IMR-90 (cell line): ENCODE measurements at regions not wholly inside any gene's neighbourhood (a gene's known extent, or its start where the extent isn't known, plus 50 kb on each side); places are given as distances from the start of the nearest gene placed in this dataset.

Source experiments
- ATAC-seq: fragments of 200-7000 bp; cut with Tn5 transposase; 2 replicates; pipeline ENCODE4 v1.9.1; 2020; ENCODE audit warnings: low read depth, mild to moderate bottlenecking, moderate library complexity
- BruUV-seq: library from RNA; stranded (reverse); fragments of 400-500 nt; replicated peaks from 2 replicates; lab custom pipeline; 2021; lab: Mats Ljungman, UMichigan
- CTCF ChIA-PET: fragments of 300-600 bp; formaldehyde crosslinking; extraction: SDS; loops from one replicate; lab custom pipeline; 2021; ENCODE audit warnings: antibody characterized with exemption; lab: Yijun Ruan, JAX
- POLR2A ChIA-PET: fragments of 300-600 bp; sonication (Branson Sonifier 250); formaldehyde crosslinking; loops from one replicate; lab custom pipeline; 2022; ENCODE audit warnings: antibody characterized with exemption; ENCODE audit not compliant: unreplicated experiment; lab: Charles Lee
- DNase-seq: peaks from one replicate; pipeline ENCODE4 v3.0.0; 2013
- H2AFZ ChIP-seq: replicated peaks from 2 replicates; pipeline ENCODE3; 2013; ENCODE audit warnings: low read length, mild to moderate bottlenecking; ENCODE audit not compliant: poor library complexity
- H2AK5ac ChIP-seq: 2 replicates; pipeline ENCODE4 v1.6.1; 2013; ENCODE audit warnings: low read depth, low read length, inconsistent platforms
- H2AK9ac ChIP-seq: replicated peaks from 2 replicates; pipeline ENCODE3; 2013; ENCODE audit warnings: mild to moderate bottlenecking, low read depth, low read length, moderate library complexity; ENCODE audit not compliant: poor library complexity
- H2BK120ac ChIP-seq: 2 replicates; pipeline ENCODE4 v1.6.1; 2013; ENCODE audit warnings: low read depth, low read length, inconsistent platforms
- H2BK15ac ChIP-seq: 3 replicates; pipeline ENCODE4 v1.6.1; 2013; ENCODE audit warnings: low read depth, low read length, inconsistent platforms
- H2BK20ac ChIP-seq: 2 replicates; pipeline ENCODE4 v1.6.1; 2013; ENCODE audit warnings: low read depth, mild to moderate bottlenecking, inconsistent platforms, low read length, moderate library complexity
- H2BK5ac ChIP-seq: 2 replicates; pipeline ENCODE4 v1.6.1; 2013; ENCODE audit warnings: mild to moderate bottlenecking, low read depth, low read length, inconsistent platforms; ENCODE audit not compliant: poor library complexity, severe bottlenecking
- H3K14ac ChIP-seq: replicated peaks from 2 replicates; pipeline ENCODE4 v1.6.1; 2013; ENCODE audit warnings: low read depth, low read length, inconsistent platforms
- H3K18ac ChIP-seq: 2 replicates; pipeline ENCODE4 v1.6.1; 2013; ENCODE audit warnings: low read depth, low read length, control low read depth
- H3K23ac ChIP-seq: 2 replicates; pipeline ENCODE4 v1.6.1; 2013; ENCODE audit warnings: low read depth, low read length, inconsistent platforms
- H3K27ac ChIP-seq: 2 replicates; pipeline ENCODE4 v1.5.1; 2013; ENCODE audit warnings: mild to moderate bottlenecking, control low read depth, low read length; ENCODE audit not compliant: insufficient read depth
- H3K27me3 ChIP-seq: 2 replicates; pipeline ENCODE4 v1.6.1; 2013; ENCODE audit warnings: low read length; ENCODE audit not compliant: control insufficient read depth, insufficient read depth
- H3K36me3 ChIP-seq: 2 replicates; pipeline ENCODE4 v1.6.1; 2013; ENCODE audit warnings: low read length, mixed read lengths; ENCODE audit not compliant: control insufficient read depth, insufficient read depth
- H3K4ac ChIP-seq: 2 replicates; pipeline ENCODE4 v1.6.1; 2013; ENCODE audit warnings: low read depth, low read length, inconsistent platforms
- H3K4me1 ChIP-seq: 2 replicates; pipeline ENCODE4 v1.6.1; 2013; ENCODE audit warnings: low read length, mixed read lengths; ENCODE audit not compliant: control insufficient read depth, insufficient read depth
- H3K4me2 ChIP-seq: 2 replicates; pipeline ENCODE4 v1.6.1; 2013; ENCODE audit warnings: low read depth, mild to moderate bottlenecking, control low read depth, low read length, moderate library complexity
- H3K4me3 ChIP-seq: 2 replicates; pipeline ENCODE4 v1.5.1; 2013; ENCODE audit warnings: low read depth, mild to moderate bottlenecking, control low read depth, low read length, moderate library complexity; ENCODE audit not compliant: insufficient read depth
- H3K56ac ChIP-seq: 2 replicates; pipeline ENCODE4 v1.6.1; 2013; ENCODE audit warnings: low read length, inconsistent platforms; ENCODE audit not compliant: insufficient read depth; ENCODE audit errors: extremely low read depth
- H3K79me1 ChIP-seq, 2 experiments: 2 replicates each; pipeline ENCODE4 v1.6.1; 2013; ENCODE audit warnings: low read length in 2 of 2, inconsistent platforms in 1 of 2, low read depth in 1 of 2
- H3K9ac ChIP-seq: 2 replicates; pipeline ENCODE4 v1.6.1; 2013; ENCODE audit warnings: low read depth, low read length, control low read depth
- H3K9me1 ChIP-seq: 2 replicates; pipeline ENCODE4 v1.6.1; 2013; ENCODE audit warnings: low read length, inconsistent platforms; ENCODE audit not compliant: insufficient read depth
- H3K9me3 ChIP-seq: 2 replicates; pipeline ENCODE4 v1.6.1; 2013; ENCODE audit warnings: low read length; ENCODE audit not compliant: control insufficient read depth, insufficient read depth
- H4K20me1 ChIP-seq: 2 replicates; pipeline ENCODE4 v1.6.1; 2013; ENCODE audit warnings: low read length, inconsistent platforms; ENCODE audit not compliant: insufficient read depth
- H4K5ac ChIP-seq: 2 replicates; pipeline ENCODE4 v1.6.1; 2013; ENCODE audit warnings: mild to moderate bottlenecking, low read depth, low read length, control low read depth
- H4K8ac ChIP-seq, 2 experiments: 2 replicates each; pipeline ENCODE4 v1.6.1; 2013; ENCODE audit warnings: low read depth in 2 of 2, low read length in 2 of 2, control low read depth in 1 of 2, inconsistent platforms in 1 of 2
- H4K91ac ChIP-seq: 2 replicates; pipeline ENCODE4 v1.6.1; 2013; ENCODE audit warnings: low read depth, low read length, inconsistent platforms; ENCODE audit not compliant: insufficient read depth
- CHD1 ChIP-seq: IDR thresholded peaks from 2 replicates; pipeline ENCODE4 v1.6.1; 2012; ENCODE audit warnings: low read depth, low read length, improper control_type of control experiment
- FOS ChIP-seq: fragments of 150-350 bp; IDR thresholded peaks from 2 replicates; pipeline ENCODE4 v1.6.1; 2016; ENCODE audit warnings: low read depth, low read length
- MAFK ChIP-seq: IDR thresholded peaks from 2 replicates; pipeline ENCODE4 v1.6.1; 2012; ENCODE audit warnings: low read depth, low read length, improper control_type of control experiment
- MAZ ChIP-seq: IDR thresholded peaks from 2 replicates; pipeline ENCODE4 v1.6.1; 2012; ENCODE audit warnings: low read depth, mild to moderate bottlenecking, low read length, improper control_type of control experiment, moderate library complexity, borderline replicate concordance
- POLR2A ChIP-seq: IDR thresholded peaks from 2 replicates; pipeline ENCODE4 v1.6.1; 2012; ENCODE audit warnings: mild to moderate bottlenecking, low read depth, low read length
- RFX5 ChIP-seq: IDR thresholded peaks from 2 replicates; pipeline ENCODE4 v1.8.0; 2012; ENCODE audit warnings: low read depth, mild to moderate bottlenecking, low read length, moderate library complexity
- SMC3 ChIP-seq: fragments of 150-350 bp; IDR thresholded peaks from 2 replicates; pipeline ENCODE4 v1.6.1; 2016; ENCODE audit warnings: low read depth, mild to moderate bottlenecking, antibody characterized with exemption, low read length, moderate library complexity
- WGBS, 2 experiments: methylation state at CpG; one replicate each; pipeline versions ENCODE4 v1.1.5 to v1.1.7; 2013; ENCODE audit warnings: missing lambda C conversion rate in 2 of 2; ENCODE audit not compliant: insufficient read length in 1 of 2; ENCODE audit errors: extremely low coverage in 2 of 2; 5-methylcytosine and 5-hydroxymethylcytosine counted together
- dilution Hi-C: fragments of 300-500 bp; cut with HindIII; formaldehyde crosslinking; loops from one replicate; pipeline ENCODE4 v1.14.3; 2018; ENCODE audit warnings: low sequenced_read_pairs; ENCODE audit not compliant: unreplicated experiment
- in situ Hi-C: fragments of 300-500 bp; cut with MboI; formaldehyde crosslinking; loops from 3 replicates; pipeline ENCODE4 v1.14.3; 2019; ENCODE audit warnings: low sequenced_read_pairs, inconsistent platforms, mixed read lengths
- intact Hi-C: fragments of 100-400 bp; cut with micrococcal nuclease; formaldehyde crosslinking; loops from 2 replicates; pipeline ENCODE4 v1.10.0; 2022
- TF ChIP-seq, protein P1 (sequence below): conservative IDR thresholded peaks from 2 replicates; pipeline ENCODE4 v1.5.1; 2012; ENCODE audit warnings: mild to moderate bottlenecking, low read depth, low read length, improper control_type of control experiment

DNA sequence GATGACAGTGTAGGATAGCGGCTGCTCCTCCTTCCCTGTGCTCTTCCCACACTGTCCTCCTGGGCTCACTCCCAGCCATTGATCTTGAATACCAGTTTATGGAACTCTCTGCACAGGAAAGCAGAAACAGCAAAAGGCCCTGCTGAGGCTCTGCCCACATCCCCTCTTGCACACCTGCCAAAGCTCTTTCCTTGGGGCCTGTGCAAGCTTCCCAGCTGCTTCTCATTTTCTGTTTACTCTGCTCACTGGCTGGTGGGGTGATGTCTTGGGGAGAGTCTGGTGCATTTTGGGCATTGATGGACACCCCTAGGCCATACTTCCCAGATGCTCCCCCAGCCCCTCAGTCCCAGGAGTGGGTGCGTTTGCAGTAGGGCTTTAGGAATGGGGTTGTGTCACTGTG is 361.8 kb downstream of the TMEM121 start:
- CTCF ChIA-PET, result no interaction called here

More for the DNA sequence above, 361.8 kb downstream of the TMEM121 start:
- intact Hi-C loops, result no loop called here
- H2AK5ac ChIP-seq, result no peak overlapping the region
- peaks cover 40% of the 10 kb centered on the region for H3K9me3 ChIP-seq
- H2AFZ ChIP-seq, result no peak overlapping the region
- POLR2A ChIA-PET, result no interaction called here
- no peak overlapping the region for H2AK9ac ChIP-seq
- no peak for TF ChIP-seq POLR2A
- TF ChIP-seq SMC3, result no peak
- no peak for TF ChIP-seq RFX5
- TF ChIP-seq, protein P1, sequence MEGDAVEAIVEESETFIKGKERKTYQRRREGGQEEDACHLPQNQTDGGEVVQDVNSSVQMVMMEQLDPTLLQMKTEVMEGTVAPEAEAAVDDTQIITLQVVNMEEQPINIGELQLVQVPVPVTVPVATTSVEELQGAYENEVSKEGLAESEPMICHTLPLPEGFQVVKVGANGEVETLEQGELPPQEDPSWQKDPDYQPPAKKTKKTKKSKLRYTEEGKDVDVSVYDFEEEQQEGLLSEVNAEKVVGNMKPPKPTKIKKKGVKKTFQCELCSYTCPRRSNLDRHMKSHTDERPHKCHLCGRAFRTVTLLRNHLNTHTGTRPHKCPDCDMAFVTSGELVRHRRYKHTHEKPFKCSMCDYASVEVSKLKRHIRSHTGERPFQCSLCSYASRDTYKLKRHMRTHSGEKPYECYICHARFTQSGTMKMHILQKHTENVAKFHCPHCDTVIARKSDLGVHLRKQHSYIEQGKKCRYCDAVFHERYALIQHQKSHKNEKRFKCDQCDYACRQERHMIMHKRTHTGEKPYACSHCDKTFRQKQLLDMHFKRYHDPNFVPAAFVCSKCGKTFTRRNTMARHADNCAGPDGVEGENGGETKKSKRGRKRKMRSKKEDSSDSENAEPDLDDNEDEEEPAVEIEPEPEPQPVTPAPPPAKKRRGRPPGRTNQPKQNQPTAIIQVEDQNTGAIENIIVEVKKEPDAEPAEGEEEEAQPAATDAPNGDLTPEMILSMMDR, result no peak
- no peak for TF ChIP-seq MAZ
- TF ChIP-seq MAFK, result no peak
- no peak for TF ChIP-seq FOS
- TF ChIP-seq CHD1, result no peak
- no peak overlapping the region for H3K4me3 ChIP-seq
- no peak overlapping the region for H3K23ac ChIP-seq
- no peak overlapping the region for H2BK15ac ChIP-seq
- dilution Hi-C loops, result no loop called here
- H3K56ac ChIP-seq, result no peak overlapping the region
- no CpG with 5 or more reads among the region's 2 CpGs for WGBS, 2 experiments
- no TSS peak for BruUV-seq
- no peaks in the 10 kb centered on the region for H3K9me1 ChIP-seq
- no peak overlapping the region for H2BK120ac ChIP-seq
- no peak overlapping the region for H3K4me2 ChIP-seq
- H4K5ac ChIP-seq, result no peak overlapping the region
- H3K4me1 ChIP-seq, result no peaks in the 10 kb centered on the region
- H3K18ac ChIP-seq, result no peak overlapping the region
- H3K36me3 ChIP-seq, result no peaks in the 10 kb centered on the region
- no peak overlapping the region for H3K14ac ChIP-seq
- H3K27me3 ChIP-seq, result no peaks in the 10 kb centered on the region
- H2BK20ac ChIP-seq, result no peak overlapping the region
- DNase-seq, result no peak
- H2BK5ac ChIP-seq, result no peak overlapping the region
- no peaks in the 10 kb centered on the region for H3K79me1 ChIP-seq
- no peak for ATAC-seq
- H4K91ac ChIP-seq, result no peak overlapping the region
- H3K9ac ChIP-seq, result no peak overlapping the region
- H3K4ac ChIP-seq, result no peak overlapping the region
- no peaks in the 10 kb centered on the region for H4K20me1 ChIP-seq
- in situ Hi-C loops, result no loop called here
- H4K8ac ChIP-seq, result no peak overlapping the region
- H3K27ac ChIP-seq, result no peak overlapping the region
